K562 (cell line): ENCODE measurements at regions not wholly inside any gene's neighbourhood (a gene's known extent, or its start where the extent isn't known, plus 50 kb on each side); places are given as distances from the start of the nearest gene placed in this dataset.

ENCODE experiments used
- ATF2 ChIP-seq: sonication (generic); formaldehyde crosslinking; IDR thresholded peaks from 2 replicates; pipeline ENCODE4 v1.8.1; 2022; ENCODE audit warnings: missing genetic modification reagents
- CTCF ChIP-seq, 3 experiments: IDR thresholded peaks in 2 of 3; conservative IDR thresholded peaks in 1 of 3; 2 replicates each; pipeline ENCODE4 v1.5.1; 2011 to 2012; ENCODE audit warnings: low read length in 3 of 3, mild to moderate bottlenecking in 3 of 3, control low read depth in 2 of 3, improper control_type of control experiment in 1 of 3, inconsistent platforms in 1 of 3, low read depth in 1 of 3, mixed read lengths in 1 of 3, moderate library complexity in 1 of 3; ENCODE audit not compliant: insufficient read depth in 2 of 3
- TCF7L2 ChIP-seq: fragments of 150-350 bp; IDR thresholded peaks from 2 replicates; pipeline ENCODE4 v1.6.1; 2016; ENCODE audit warnings: low read depth, mild to moderate bottlenecking, low read length, moderate library complexity
- ZNF586 ChIP-seq: fragments of 450-650 bp; formaldehyde crosslinking; conservative IDR thresholded peaks from 2 replicates; pipeline ENCODE4 v1.4.0; 2020; ENCODE audit warnings: mild to moderate bottlenecking, moderate library complexity

- no peak for TF ChIP-seq ZNF586 (CRISPR knock-in tag)
- no peak for TF ChIP-seq ATF2
- no peak for TF ChIP-seq TCF7L2
- TF ChIP-seq CTCF (IDR thresholded peaks at IDR 0.05 in 2 of 3, conservative IDR thresholded peaks at IDR 0.05 in 1 of 3; ENCODE audit: insufficient read depth in 2 of 3, low read depth in 1 of 3, low read length in 3 of 3), result no peak
These were observed 391.3 kb downstream of the CMPK2 start for GRCh38 chr2:6474161-6475140.
